OCI-LY1 (cell line): ENCODE measurements at regions not wholly inside any gene's neighbourhood (a gene's known extent, or its start where the extent isn't known, plus 50 kb on each side); places are given as distances from the start of the nearest gene placed in this dataset.

Experiments
- H2AFZ ChIP-seq: fragments of 200-600 bp; sonication (generic), shearing (Covaris generic); 2 replicates; pipeline ENCODE4 v1.6.0; 2014; ENCODE audit warnings: antibody characterized with exemption, mild to moderate bottlenecking, low read length
- H3F3A ChIP-seq: fragments of 200-600 bp; sonication (generic), shearing (Covaris generic); 2 replicates; pipeline ENCODE4 v1.6.0; 2014; ENCODE audit warnings: mild to moderate bottlenecking, antibody characterized with exemption, low read length, moderate library complexity; ENCODE audit not compliant: insufficient read depth
- H3K27ac ChIP-seq: fragments of 200-600 bp; sonication (generic); 2 replicates; pipeline ENCODE4 v1.5.1; 2014; ENCODE audit warnings: low read length, mixed run types, mild to moderate bottlenecking, low read depth; ENCODE audit not compliant: poor library complexity, severe bottlenecking
- H3K27me3 ChIP-seq: fragments of 200-600 bp; sonication (generic); 2 replicates; pipeline ENCODE4 v1.6.0; 2014; ENCODE audit warnings: antibody characterized with exemption, mild to moderate bottlenecking, low read length, moderate library complexity; ENCODE audit not compliant: insufficient read depth
- H3K36me3 ChIP-seq: fragments of 200-600 bp; sonication (generic); 2 replicates; pipeline ENCODE4 v1.6.1; 2014; ENCODE audit warnings: mild to moderate bottlenecking, antibody characterized with exemption, low read length, moderate library complexity, mixed read lengths; ENCODE audit not compliant: insufficient read depth
- H3K4me1 ChIP-seq: fragments of 200-600 bp; sonication (generic); 2 replicates; pipeline ENCODE4 v1.5.1; 2014; ENCODE audit warnings: mild to moderate bottlenecking, low read length, moderate library complexity; ENCODE audit not compliant: insufficient read depth, severe bottlenecking
- H3K4me2 ChIP-seq: fragments of 200-600 bp; sonication (generic), shearing (Covaris generic); 2 replicates; pipeline ENCODE4 v1.6.1; 2014; ENCODE audit warnings: low read length
- H3K4me3 ChIP-seq: fragments of 200-600 bp; sonication (generic); 2 replicates; pipeline ENCODE4 v1.5.1; 2014; ENCODE audit warnings: low read length, low read depth, mild to moderate bottlenecking, mixed read lengths; ENCODE audit not compliant: poor library complexity, severe bottlenecking
- H3K79me2 ChIP-seq: fragments of 200-600 bp; shearing (Covaris generic); 2 replicates; pipeline ENCODE4 v1.6.1; 2016; ENCODE audit warnings: mixed run types, low read length, mixed read lengths; ENCODE audit not compliant: insufficient read depth
- H3K9ac ChIP-seq: fragments of 200-600 bp; sonication (generic), shearing (Covaris generic); 2 replicates; pipeline ENCODE4 v1.6.1; 2014; ENCODE audit warnings: mild to moderate bottlenecking, low read length, mixed read lengths
- H3K9me2 ChIP-seq: fragments of 200-600 bp; sonication (generic), shearing (Covaris generic); 2 replicates; pipeline ENCODE4 v1.6.1; 2014; ENCODE audit warnings: low read depth, mild to moderate bottlenecking, low read length, mixed read lengths
- H3K9me3 ChIP-seq: fragments of 200-600 bp; shearing (Covaris generic); 2 replicates; pipeline ENCODE4 v1.6.1; 2014; ENCODE audit warnings: low read length, mixed read lengths
- H4K20me1 ChIP-seq: fragments of 200-600 bp; sonication (generic), shearing (Covaris generic); 2 replicates; pipeline ENCODE4 v1.6.0; 2016; ENCODE audit warnings: mild to moderate bottlenecking, low read length; ENCODE audit not compliant: insufficient read depth
- CTCF ChIP-seq: fragments of 200-600 bp; sonication (generic), shearing (Covaris generic); IDR thresholded peaks from 2 replicates; pipeline ENCODE4 v1.5.1; 2017; ENCODE audit warnings: mild to moderate bottlenecking, antibody characterized with exemption, low read length, moderate library complexity, mixed read lengths
- EZH2 ChIP-seq: fragments of 200-600 bp; sonication (generic), shearing (Covaris generic); IDR thresholded peaks from 2 replicates; pipeline ENCODE4 v1.8.0; 2017; ENCODE audit warnings: borderline replicate concordance, mixed run types, mild to moderate bottlenecking, antibody characterized with exemption, low read length, moderate library complexity, mixed read lengths

DNA sequence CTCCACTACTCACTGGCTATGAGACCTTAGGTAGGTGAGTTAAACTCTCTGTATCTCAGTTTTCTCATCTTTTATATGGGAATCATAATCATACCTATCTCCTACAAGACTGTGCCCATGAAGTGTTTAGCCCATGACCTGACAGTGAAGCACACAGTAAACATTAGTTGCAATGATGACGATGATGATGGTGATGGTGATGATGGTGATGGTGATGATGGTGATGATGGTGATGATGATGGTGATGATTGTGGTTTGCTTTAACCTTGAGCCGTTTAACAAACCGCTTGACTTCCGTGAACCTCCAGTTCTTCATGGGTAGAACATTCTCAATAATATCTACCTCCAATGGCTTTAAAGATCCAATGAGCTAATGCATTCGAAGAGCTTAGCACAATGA, 220.2 kb upstream of the MVB12B start:
- no peaks in the 10 kb centered on the region for H3K36me3 ChIP-seq
- H3F3A ChIP-seq, result no peaks in the 10 kb centered on the region
- H3K4me3 ChIP-seq, result no peak overlapping the region
- no peaks in the 10 kb centered on the region for H4K20me1 ChIP-seq
- H3K4me1 ChIP-seq, result no peaks in the 10 kb centered on the region
- no peak overlapping the region for H3K27ac ChIP-seq
- H3K4me2 ChIP-seq, result no peak overlapping the region
- no peak for TF ChIP-seq CTCF
- no peak for TF ChIP-seq EZH2
- no peak overlapping the region for H3K9ac ChIP-seq
- no peaks in the 10 kb centered on the region for H3K79me2 ChIP-seq
- no peaks in the 10 kb centered on the region for H3K9me3 ChIP-seq
- H3K9me2 ChIP-seq, result no peaks in the 10 kb centered on the region
- no peak overlapping the region for H2AFZ ChIP-seq
- H3K27me3 ChIP-seq, result no peaks in the 10 kb centered on the region

GRCh38 chr9:126107693-126108092, 218.9 kb upstream of the MVB12B start:
- H3K79me2 ChIP-seq, result no peaks in the 10 kb centered on the region
- no peak overlapping the region for H3K4me2 ChIP-seq
- no peaks in the 10 kb centered on the region for H3K4me1 ChIP-seq
- no peaks in the 10 kb centered on the region for H3K9me2 ChIP-seq
- no peak overlapping the region for H3K9ac ChIP-seq
- H2AFZ ChIP-seq, result no peak overlapping the region
- H3K4me3 ChIP-seq, result no peak overlapping the region
- H3K27ac ChIP-seq, result no peak overlapping the region
- H4K20me1 ChIP-seq, result no peaks in the 10 kb centered on the region
- no peaks in the 10 kb centered on the region for H3F3A ChIP-seq
- no peak for TF ChIP-seq EZH2
- TF ChIP-seq CTCF, result no peak
- no peaks in the 10 kb centered on the region for H3K27me3 ChIP-seq
- no peaks in the 10 kb centered on the region for H3K9me3 ChIP-seq
- no peaks in the 10 kb centered on the region for H3K36me3 ChIP-seq

GRCh38 chr9:126108240-126108639, 218.4 kb upstream of the MVB12B start:
- H3K9ac ChIP-seq, result no peak overlapping the region
- TF ChIP-seq CTCF (no peak), EZH2 (no peak)
- no peaks in the 10 kb centered on the region for H4K20me1 ChIP-seq
- H2AFZ ChIP-seq, result no peak overlapping the region
- H3K4me2 ChIP-seq, result no peak overlapping the region
- H3K36me3 ChIP-seq, result no peaks in the 10 kb centered on the region
- H3K4me3 ChIP-seq, result no peak overlapping the region
- H3K27ac ChIP-seq, result no peak overlapping the region
- H3K9me2 ChIP-seq, result no peaks in the 10 kb centered on the region
- H3K9me3 ChIP-seq, result no peaks in the 10 kb centered on the region
- no peaks in the 10 kb centered on the region for H3K4me1 ChIP-seq
- no peaks in the 10 kb centered on the region for H3K27me3 ChIP-seq
- no peaks in the 10 kb centered on the region for H3K79me2 ChIP-seq
- no peaks in the 10 kb centered on the region for H3F3A ChIP-seq
